GM19324 (cell line): ENCODE measurements at regions not wholly inside any gene's neighbourhood (a gene's known extent, or its start where the extent isn't known, plus 50 kb on each side); places are given as distances from the start of the nearest gene placed in this dataset.
"Not testable (repeated sequence)": the region's sequence is repeated elsewhere in the genome, so short reads cannot be mapped to it uniquely, and the experiment has no call there.

Experiments used
- ATAC-seq: cut with Tn5 transposase; IDR thresholded peaks from one replicate; pipeline ENCODE4 v1.9.1; 2021; ENCODE audit warnings: mild to moderate bottlenecking, moderate library complexity; ENCODE audit not compliant: unreplicated experiment, low FRiP score

DNA sequence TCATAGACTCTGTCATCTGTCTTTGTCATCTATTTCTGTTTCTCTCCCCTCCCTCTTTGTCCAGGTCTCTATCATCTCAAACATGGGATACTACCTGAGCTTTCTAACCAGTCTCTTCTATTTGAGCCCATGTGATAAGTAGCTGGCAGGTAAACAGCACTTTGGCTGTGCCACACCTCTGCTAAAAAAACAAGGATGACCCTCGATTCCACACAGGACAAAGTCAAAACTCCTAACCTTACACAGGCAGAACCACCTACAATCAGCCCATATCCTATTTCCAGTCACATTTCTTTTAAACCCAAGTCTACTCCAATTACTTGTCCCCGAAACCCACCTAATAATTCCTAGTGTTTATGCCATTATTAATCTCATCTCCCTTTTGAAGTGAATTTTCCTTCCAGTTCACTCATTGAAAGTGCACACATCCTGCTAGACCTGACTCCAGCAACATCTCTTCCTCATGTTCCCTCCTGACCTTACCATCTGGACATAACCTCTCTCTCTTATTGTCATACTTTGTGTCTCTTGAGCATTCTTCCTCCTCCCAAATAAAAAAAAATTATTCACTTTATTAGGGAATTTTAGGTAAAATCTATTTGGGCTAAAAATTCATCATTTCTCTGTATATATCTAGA, 256.1 kb upstream of the ONECUT1 start:
- ATAC-seq, result no peak

DNA sequence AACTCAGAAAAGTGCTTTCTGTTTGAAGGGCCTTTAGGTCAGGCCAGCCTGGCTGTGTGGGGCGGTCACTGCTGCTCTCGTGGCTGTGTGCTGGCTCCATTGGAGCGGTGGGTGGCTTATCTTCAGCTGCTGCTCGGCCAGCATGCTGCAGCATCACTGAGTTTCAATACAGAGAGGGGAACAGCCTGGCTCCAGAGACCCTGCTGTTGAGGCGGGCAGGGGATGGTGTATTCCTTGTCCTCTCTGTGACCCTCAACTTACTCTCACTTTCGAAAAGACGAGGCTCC, 248.5 kb upstream of the ONECUT1 start:
- ATAC-seq, result no peak

DNA sequence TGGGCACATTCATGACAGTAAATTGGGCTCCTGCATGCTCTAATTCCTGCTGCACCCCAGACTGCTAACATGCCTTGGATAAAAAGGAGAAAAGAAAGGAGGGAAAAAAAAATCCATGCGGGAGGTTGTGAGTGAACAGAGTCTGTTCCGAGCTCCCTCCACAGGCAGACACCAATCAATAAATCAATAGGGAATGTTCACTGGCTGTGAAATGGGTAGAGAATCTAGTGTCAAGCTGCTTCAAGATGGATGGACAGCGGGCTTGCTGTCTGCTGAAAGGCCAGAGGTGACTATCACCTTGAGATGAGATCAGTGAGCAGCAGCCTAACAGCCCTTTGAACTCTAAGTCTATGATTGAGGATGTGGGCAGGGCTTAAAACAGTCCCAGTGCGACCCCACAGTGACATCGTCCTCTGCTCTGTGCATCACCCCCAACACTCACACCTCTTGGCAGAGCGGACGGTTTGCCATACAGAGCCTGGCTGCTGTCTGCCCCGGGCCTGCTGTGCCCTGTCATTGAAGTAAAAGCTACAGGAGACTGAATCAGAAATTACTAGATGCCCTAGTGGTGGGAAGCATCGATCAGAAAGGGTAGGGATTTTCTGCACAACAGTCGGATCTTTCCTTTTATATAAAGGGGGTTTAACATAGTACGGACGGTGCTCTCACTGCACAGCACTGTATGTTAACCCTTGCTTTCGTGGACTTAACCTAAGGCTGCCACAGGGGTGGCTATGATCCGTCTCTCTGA, 247.9 kb upstream of the ONECUT1 start:
- no peak for ATAC-seq

DNA sequence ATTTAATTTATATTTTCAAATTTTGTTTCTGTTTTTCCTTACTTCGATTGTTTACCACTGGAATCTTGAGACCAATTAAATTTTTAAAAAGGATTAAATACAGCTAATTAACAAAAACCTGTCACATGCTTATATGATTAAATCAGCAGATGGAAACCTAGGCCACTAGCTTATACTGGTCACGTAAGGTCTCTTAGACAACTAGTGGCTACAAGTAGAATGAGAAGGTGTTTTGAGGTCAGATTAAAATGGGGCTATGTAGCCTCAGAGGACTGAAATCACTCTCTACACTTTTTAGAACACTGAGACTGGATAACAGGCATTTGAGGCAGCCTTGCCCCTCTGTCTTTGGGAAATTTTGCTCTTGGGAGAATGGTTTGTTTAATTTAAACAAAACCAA, 246.5 kb upstream of the ONECUT1 start:
- no peak for ATAC-seq

DNA sequence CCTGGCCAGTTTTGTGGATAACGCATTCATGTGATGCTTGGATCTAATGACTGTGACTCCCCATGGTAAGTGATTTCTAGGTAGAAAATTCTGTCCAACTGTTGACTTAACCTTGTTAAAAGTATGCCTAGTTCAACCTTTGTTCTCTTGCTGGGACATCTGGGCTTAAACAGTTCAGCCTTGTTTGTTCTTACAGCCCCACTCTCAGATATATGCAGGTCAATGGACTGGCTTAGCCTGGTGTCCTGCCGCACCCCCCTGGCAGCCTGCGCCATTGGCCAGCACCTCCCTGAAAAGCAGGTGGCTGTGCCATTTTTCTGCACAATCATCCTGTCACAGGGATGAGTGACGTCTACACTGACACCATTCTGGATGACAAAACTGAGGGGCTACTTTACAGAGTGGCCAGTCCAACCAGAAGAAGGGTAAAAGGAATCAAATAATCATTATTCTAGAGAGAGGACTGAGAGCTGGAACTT, 244.7 kb upstream of the ONECUT1 start:
- no peak for ATAC-seq

DNA sequence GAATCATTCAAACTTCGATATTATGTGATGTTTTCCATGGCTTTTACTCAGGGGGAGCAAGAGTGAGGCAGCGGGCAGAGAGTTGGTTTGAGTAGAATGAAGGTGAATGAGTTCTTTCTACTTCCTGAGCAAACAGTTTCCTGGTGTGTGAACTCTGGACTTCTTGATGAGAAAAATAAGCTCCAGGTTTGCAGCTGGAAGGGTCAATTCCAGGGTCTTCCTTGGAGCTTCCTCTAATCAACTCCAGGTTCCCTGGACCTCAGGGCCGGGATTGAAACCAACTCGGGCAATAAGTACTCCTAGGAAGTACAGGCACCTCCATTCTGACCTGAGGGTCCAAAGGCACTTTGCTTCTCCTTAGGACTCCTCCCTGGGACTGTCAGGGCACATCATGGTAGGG, 243.6 kb upstream of the ONECUT1 start:
- no peak for ATAC-seq

DNA sequence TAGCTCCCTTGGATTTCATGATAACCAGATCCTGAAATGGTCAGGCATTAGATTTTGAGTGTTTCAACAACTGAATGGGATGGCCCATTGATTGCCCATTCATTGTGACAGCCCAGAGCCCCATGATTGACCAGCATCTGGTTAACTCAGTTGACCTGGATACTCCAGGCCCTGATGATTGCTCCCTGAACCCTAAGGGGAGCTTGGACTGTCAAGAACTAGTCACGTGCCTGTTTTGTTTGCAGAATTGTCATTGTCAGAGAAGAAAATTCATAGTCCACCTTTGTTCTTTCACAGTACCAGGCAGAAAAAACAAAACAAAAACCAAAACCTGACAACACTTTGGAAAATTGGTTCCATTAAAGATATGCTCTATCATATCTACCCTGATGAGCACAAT, 241.3 kb upstream of the ONECUT1 start:
- no peak for ATAC-seq

DNA sequence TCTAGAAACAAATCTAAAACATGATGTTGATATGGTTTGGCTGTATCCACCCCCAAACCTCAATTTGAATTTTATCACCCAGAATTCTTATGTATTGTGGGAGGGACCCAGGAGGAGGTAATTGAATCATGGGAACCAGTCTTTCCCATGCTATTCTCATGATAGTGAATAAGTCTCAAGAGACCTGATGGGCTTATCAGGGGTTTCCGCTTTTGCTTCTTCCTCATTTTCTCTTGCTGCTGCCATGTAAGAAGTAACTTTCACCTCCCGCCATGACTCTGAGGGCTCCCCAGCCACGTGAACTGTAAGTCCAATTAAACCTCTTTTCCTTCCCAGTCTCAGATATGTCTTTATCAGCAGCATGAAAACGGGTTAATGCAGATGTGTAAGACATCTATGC, 232.7 kb upstream of the ONECUT1 start:
- no peak for ATAC-seq

DNA sequence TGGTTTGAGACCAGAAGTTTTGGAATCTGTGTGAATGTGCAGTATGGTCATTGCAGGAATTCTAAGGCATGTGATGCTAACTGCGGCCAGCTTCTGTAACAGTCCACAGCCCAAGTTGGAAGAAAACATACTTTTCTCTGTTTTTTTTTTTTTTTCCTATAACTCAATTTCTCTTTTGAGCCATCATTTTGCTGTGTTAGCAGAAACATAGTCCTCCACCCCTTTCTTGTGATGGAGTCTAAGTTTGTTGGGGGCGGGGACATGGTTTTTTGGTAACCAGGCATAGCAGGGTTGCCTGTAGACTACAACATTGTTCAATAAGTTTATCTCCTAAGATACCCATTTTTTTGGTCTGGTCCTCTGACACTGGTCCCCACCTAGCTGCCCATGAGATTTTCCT, 223.2 kb upstream of the ONECUT1 start:
- ATAC-seq, result no peak

DNA sequence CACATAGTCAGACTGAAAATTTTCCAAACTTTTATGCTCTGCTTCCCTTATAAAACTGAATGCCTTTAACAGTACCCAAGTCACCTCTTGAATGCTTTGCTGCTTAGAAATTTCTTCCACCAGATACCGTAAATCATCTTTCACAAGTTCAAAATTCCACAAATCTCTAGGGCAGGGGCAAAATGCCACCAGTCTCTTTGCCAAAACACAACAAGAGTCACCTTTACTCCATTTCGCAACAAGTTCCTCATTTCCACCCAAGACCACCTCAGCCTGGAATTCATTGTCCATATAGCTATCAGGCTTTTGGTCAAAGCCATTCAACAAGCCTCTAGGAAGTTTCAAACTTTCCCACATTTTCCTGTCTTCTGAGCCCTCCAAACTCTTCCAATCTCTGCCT, 221.6 kb upstream of the ONECUT1 start:
- not testable (repeated sequence) for ATAC-seq

DNA sequence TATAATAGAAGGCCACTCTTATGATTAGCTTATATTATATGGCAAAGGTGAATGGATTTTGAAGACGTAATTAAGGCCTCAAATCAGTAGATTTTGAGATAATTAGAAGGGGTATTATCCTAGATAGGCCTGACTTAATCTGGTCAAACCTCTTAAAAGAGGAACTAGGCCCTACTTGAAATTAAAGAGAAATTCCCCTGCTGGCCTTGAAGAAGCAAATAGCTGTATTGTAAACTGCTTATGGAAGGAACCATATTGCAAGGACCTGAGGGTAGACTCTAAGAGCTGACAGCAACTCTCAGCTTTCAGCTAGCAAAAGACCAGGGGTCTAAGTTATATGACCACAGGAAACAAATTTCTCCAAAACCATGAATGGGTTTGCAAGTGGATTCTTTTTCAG, 219.0 kb upstream of the ONECUT1 start:
- no peak for ATAC-seq

DNA sequence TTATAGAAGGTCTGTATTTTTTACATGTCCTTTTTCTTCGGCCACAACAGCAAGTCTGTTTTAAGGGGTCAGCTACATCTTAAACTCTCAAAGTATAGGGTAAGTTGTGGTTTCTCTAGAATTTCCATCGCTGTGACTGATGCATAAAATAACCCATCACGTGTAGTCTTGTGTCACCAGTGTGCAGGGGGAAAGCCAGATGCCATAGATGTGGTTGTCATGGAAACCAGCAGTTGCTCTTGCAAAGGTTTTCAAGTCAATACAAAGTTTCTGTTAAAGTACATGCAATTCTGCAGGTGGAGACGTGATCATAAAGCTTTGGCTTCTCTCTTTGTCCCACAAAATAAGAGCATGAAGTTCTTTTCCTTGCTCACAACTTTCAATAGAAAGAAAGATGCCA, 210.3 kb upstream of the ONECUT1 start:
- ATAC-seq, result no peak

DNA sequence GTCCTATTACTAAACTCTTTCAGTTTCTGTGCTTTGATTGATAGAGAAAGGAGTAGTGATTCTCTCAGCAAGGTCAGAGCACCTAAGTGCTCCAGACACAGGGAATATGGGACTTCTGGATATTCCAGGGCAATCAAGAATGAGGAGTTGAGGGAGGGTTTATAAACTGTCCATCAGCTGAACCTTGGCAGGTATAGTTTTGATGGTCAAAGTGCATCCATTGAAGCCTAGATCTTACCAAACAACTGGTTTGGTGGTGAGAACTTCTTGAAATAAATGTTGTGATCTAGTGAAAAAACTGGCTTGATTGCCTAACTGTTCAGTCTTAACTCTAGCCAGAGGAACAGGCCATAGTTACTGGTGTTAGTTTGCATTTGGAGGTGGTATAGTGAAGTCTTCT, 207.0 kb upstream of the ONECUT1 start:
- ATAC-seq, result no peak

DNA sequence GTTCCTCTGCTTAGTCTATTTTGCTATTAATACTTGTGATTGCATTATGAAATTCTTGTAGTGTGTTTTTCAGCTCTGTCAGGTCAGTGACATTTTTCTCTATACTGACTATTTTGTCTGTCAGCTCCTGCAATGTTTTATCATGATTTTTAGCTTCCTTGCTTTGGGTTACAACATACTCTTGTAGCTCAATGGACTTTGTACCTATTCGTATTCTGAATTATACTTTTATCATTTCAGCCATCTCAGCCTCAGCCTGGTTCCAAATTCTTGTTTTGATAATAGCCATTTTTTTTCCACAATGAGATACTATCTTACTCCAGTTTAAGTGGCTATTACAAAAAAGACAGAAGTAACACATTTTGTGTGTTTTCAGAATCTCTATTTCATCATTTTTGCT, 204.2 kb upstream of the ONECUT1 start:
- ATAC-seq, result no peak

DNA sequence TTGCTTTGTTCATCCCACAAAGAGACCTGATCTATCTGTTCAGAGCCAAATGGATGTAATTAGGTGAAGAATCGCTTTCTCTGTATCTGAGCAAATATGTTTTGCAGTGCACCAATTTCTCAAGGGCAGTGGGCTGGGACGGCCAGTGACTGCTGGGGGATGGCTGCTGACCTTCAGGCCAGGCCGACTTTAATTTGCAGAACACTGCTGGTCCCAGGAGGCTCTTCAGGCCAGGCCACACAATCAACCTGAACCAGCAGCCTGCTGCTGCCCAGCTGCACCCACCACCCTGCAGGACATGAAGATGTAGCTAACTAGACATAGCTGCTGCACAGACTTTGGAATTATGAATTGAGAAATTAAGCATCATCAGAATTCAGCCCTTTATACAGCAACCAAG, 194.4 kb upstream of the ONECUT1 start:
- ATAC-seq, result no peak

DNA sequence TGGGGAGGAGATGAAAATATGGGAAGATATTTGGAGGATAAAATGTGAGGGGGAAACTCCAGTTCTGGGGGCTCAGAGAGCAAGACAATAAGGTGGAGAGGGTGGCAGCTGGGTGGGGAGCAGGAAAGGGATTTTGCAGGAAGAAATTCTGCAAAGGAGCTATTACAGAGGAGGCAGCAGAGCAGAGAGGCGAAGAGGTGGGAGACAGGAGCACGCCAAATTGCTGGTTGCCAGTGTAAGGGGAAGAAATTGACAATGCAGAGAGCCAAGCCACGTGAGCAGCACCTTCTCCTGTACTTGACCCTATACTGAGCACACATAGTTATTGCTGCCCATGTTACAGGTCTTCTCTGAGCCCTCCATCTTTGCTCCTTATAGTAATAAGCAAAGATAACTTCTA, 190.3 kb upstream of the ONECUT1 start:
- ATAC-seq, result no peak

DNA sequence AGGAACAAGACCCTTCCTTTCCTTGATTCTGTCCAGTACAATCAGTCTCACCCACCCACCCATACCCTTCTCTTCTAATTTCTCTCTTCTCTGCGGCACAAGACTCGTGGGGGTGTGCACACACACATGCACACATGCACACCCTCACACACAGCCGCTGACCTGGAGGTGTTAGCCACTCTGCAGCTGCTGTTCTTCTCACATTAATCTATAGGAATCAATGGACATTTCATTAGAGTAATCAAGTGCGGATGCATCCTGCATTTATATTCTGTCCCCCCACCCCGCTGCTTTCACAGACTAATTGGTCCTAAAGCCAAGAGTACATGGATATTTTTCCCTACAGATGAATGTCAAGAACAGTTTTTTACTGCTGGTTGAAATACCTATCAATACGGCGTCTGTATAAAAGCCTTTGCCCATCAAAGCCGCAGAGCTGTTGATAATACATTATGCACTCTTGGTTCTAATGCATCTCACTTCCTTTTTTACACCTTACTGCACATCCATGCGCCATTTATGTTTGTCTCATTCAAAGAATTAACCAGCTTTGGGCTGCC, 186.5 kb upstream of the ONECUT1 start:
- ATAC-seq, result no peak

DNA sequence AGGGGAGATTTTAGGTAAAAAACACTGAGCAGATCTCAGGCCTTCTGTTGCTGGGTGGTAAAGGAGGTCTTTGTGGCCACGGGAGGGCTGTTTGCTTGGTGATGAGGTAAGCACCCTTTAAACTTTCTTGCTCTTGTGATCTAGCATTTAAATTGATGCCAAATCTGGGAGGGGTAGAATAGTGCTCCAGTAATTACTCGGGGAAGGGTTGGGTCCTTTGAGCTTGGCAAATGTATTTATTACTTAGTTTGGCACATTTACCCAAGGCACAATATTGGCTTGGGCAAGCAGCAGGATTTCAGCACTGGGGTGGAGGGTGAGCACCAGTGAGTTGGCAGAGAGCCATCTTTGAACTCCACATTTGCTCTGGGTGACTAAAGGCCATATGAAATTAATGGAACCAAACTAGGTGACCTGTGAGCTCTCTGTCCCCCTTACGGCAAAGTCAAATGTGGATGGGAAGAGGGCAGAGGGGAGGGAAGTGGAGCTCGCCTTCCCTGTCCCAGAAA, 185.9 kb upstream of the ONECUT1 start:
- no peak for ATAC-seq

DNA sequence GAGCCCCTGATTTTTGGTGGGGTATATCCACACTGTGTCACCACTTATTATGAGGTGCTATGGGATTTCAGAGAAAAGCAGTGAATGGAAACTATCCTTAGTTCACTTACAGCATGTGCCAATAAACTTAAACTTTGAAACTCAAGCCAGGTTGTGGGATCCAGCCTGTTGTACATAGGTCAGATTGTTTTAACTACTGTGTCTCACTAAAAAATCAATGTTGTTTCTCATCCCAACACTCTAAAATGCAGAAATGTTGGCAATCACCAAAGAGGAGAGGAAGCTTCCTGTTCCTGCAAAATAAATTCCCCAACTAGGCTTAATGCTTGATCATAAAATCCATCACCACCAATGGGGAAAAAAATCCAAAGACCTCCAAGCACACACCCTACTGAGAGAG, 173.7 kb upstream of the ONECUT1 start:
- no peak for ATAC-seq

DNA sequence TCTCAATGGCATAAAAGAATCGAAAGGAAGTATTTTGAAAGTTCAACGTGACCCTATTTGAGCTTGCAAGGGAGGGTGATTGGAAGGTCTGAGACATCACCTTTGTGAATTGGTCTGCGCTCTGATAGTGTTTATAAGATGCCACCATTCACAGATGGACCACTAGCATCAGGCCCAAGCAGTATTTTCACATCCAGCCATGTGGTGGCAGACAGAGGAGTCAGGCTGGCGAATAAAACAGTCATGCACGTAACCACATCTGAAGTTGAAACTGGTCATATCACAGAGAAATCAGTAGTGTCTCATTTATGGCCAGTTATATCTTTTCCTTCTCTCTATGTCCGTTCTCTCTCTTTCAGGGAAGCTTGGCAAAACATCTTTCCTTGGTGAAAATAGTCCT, 170.1 kb upstream of the ONECUT1 start:
- no peak for ATAC-seq

DNA sequence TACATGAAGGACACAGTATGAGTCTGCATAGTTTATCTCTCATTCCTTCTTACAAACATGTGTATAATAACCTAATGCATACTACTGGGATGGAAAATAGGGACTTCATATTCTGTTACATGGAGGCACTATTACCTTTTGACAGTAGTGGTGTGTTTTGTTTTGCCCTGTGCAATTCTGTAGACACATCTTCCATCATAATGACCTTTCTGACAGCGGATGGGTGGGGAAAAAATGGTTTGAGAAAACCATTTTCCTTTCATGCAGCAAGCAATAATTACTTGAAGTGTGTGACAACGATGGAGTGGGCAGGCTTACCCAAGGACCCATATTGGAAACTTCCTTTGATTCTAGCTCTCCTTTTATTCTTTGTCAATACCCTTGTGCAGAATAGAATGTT, 153.6 kb upstream of the ONECUT1 start:
- no peak for ATAC-seq

DNA sequence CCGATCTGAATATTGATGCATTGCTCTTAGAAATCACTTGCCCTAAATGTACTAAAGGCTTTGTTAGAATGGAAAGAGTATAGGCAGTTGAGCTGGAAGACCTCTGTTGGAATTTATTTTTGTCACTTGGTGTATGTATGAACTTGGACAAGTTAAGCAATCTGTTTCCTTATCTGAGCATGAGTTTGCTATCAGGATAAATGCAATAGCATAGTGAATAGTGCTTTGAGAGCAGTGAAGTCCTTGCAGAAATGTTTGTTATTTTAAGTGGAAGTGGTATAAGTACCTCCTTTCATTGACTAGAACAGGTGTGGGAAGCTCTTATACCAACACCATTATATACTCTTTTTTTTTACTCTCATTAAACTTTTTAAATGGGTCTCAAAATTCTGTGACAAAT, 146.4 kb upstream of the ONECUT1 start:
- no peak for ATAC-seq
